ENCODE measurements at regions not wholly inside any gene's neighbourhood (a gene's known extent, or its start where the extent isn't known, plus 50 kb on each side); places are given as distances from the start of the nearest gene placed in this dataset.

DNA sequence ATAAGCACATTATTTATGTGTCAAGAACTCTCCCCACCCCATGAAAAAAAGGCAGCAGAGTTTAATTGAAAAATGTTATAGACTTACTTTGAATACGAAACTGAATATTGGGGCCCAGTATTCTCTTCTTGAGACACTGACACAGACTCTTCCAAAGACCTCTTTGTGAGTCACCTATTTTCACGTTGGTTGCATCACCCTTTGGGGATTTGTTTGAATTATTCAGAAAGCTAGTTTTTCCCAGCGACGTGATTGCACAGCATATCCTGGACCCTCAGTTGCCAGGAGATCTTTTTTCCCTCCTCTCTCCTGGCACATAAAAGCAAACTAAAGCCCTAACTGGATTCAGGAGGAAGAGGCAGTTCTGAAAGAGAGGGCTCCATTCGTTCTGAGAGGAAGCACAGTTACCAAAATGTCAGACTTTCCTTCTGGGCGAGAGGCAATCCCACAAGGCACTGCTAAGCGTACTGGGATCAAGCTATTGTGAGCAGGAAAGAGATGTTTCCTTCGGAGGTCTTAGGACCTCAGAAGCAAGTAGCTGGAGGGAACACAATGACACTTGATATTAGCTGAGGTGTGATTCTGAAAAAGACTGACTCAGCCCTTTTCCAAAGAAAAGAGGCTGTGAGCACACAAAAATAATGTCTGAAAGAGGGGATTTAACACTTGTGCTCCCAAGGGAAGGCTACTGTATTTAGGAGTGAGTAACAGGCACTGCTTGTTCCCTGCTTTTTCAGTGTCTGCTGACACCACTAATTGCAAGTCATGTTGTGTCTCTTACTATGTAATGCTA, 65.8 kb upstream of the CADPS start:
- TF ChIP-seq POLR2A (IDR thresholded peaks at IDR 0.05; ENCODE audit: low read length), result no peak
- no peak for TF ChIP-seq GATA1 (IDR thresholded peaks at IDR 0.05; ENCODE audit: low read depth, low read length)

Measured in erythroblast (primary cell).